HUES64 (cell line): ENCODE measurements at regions not wholly inside any gene's neighbourhood (a gene's known extent, or its start where the extent isn't known, plus 50 kb on each side); places are given as distances from the start of the nearest gene placed in this dataset.
"Not testable (repeated sequence)": the region's sequence is repeated elsewhere in the genome, so short reads cannot be mapped to it uniquely, and the experiment has no call there.

Experiments used
- H3K27ac ChIP-seq: 2 replicates; pipeline ENCODE4 v1.7.0; 2013; ENCODE audit warnings: low read depth, low read length, inconsistent platforms
- H3K27me3 ChIP-seq: 2 replicates; pipeline ENCODE4 v1.6.1; 2013; ENCODE audit warnings: mild to moderate bottlenecking, low read length; ENCODE audit not compliant: insufficient read depth
- H3K36me3 ChIP-seq: 2 replicates; pipeline ENCODE4 v1.6.1; 2013; ENCODE audit warnings: mild to moderate bottlenecking, low read length; ENCODE audit not compliant: insufficient read depth
- H3K4me1 ChIP-seq: 2 replicates; pipeline ENCODE4 v1.6.1; 2013; ENCODE audit warnings: mild to moderate bottlenecking, low read length, moderate library complexity; ENCODE audit not compliant: insufficient read depth
- H3K4me3 ChIP-seq: 2 replicates; pipeline ENCODE4 v1.5.1; 2013; ENCODE audit warnings: mild to moderate bottlenecking, low read length, moderate library complexity
- H3K9ac ChIP-seq: 2 replicates; pipeline ENCODE4 v1.6.1; 2013; ENCODE audit warnings: mild to moderate bottlenecking, low read depth, low read length
- H3K9me3 ChIP-seq: 2 replicates; pipeline ENCODE4 v1.6.1; 2013; ENCODE audit warnings: low read depth, low read length; ENCODE audit not compliant: insufficient read depth
- WGBS: fragments of 150-250, 120-280 bp; methylation state at CpG from one replicate; pipeline ENCODE4 v1.1.7; 2013; ENCODE audit warnings: missing lambda C conversion rate; 5-methylcytosine and 5-hydroxymethylcytosine counted together

DNA sequence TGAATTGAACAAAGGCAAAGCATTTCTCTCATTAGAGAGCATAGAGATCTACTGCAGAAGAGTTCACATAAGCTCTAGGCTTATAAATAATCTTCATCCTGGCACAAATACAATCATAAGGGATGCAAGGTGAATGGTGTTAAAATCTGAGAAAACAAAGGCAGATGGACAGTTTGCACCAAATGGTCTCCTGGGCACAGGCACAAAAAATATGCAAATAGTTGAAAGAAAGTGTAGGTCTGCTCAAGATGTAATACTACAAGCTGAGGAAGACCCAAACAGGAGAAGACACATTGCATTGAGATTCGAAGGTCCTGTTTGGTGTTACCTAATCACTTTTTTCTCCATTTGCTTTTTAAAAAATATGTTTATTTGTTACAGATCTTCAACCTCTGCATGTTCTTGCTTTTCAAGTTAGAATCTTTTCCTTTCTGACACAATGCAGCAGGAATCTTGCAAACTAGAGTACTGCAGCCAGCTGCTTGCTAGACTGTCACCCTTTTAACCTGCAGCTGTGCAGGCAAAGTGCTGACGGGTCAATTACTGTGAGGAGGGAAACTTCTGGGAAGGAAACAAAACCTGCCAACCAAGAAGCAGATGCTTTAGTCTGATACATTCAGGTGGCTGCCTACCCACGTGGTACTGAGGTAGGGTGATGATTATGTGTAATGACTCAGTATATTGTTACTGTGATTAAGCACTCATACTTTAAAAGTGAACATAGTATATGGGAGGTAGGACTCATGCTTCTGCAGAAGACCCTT lies 1048.6 kb upstream of the SEMA6A start:
- no peak overlapping the region for H3K27ac ChIP-seq
- WGBS, result 74% methylated on average over 3 of the region's 3 CpGs

DNA sequence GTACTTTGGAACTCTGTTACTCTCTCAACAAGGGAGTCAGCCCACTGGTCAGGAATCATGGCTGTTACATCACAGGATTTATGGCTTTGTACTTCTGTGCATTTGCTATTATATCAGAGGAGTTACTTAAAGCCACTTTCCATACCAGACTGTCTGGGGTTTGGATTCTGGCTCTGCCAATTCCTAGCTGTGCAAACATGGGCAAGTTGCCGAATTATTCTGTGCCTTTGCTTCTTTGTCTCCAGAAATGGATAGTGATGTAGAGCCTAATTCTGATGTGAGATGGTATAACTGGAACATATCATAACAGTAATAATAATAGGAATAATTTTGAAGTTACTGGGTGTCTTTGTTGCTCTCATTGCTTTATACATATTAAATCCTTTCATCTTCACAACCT lies 1047.3 kb upstream of the SEMA6A start:
- Histone ChIP-seq H3K36me3 (no peaks in the 10 kb centered on the region), H3K4me3 (no peak overlapping the region), H3K4me1 (no peaks in the 10 kb centered on the region), H3K9ac (no peak overlapping the region), H3K9me3 (0 out of 2 replicates have a peak, but pooled peaks cover 6% of the 10 kb centered on the region), H3K27ac (no peak overlapping the region), H3K27me3 (no peaks in the 10 kb centered on the region)
- 100% methylated on average over 1 of the region's 1 CpG for WGBS

More for the DNA sequence above, 1048.6 kb upstream of the SEMA6A start:
- H3K36me3 ChIP-seq, result no peaks in the 10 kb centered on the region
- no peaks in the 10 kb centered on the region for H3K27me3 ChIP-seq
- no peak overlapping the region for H3K9ac ChIP-seq
- 0 out of 2 replicates have a peak, but pooled peaks cover 6% of the 10 kb centered on the region for H3K9me3 ChIP-seq
- H3K4me3 ChIP-seq, result no peak overlapping the region
- H3K4me1 ChIP-seq, result no peaks in the 10 kb centered on the region

DNA sequence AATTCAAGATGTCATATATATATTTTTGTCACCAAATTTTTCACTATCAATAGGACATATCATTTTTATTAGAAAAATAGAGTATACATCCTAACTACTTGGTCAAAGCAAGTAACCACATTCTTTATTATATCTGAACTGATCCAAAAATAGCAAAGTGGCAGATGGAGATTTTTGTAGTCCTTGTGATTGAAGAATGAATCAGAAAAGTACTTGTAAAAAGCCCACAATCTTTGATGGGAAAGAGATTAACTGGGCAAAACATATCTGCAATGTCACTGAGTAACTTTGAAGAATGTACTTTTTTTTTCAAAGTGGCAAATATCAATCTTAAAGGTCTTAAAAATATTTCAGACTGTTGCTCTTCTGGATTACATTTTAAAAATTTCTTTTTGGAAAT lies 1040.6 kb upstream of the SEMA6A start:
- no peaks in the 10 kb centered on the region for H3K4me1 ChIP-seq
- H3K36me3 ChIP-seq, result no peaks in the 10 kb centered on the region

DNA sequence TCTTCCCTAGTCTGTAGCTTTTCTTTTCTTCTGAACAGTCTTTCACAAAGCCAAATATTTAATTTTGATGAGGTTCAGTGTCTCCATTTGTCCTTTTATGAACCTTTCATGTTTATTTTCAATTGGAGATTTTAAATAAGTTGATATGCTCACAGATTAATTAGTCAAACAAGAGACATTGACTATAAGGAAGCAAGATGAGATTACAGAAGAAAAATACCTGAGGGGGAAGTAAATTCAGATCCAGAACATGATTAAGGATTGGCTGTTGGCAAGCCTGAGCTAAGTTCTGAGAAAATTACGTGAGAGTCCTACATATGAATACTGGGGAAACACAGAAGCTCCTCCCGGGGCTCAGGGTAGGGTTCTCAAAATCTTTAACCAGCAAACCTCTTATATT lies 1039.8 kb upstream of the SEMA6A start:
- H3K27ac ChIP-seq, result no peak overlapping the region

More for the DNA sequence above, 1040.6 kb upstream of the SEMA6A start:
- H3K4me3 ChIP-seq, result no peak overlapping the region
- H3K9ac ChIP-seq, result no peak overlapping the region
- no peaks in the 10 kb centered on the region for H3K27me3 ChIP-seq
- 0 out of 2 replicates have a peak, but pooled peaks cover 4% of the 10 kb centered on the region for H3K9me3 ChIP-seq
- no peak overlapping the region for H3K27ac ChIP-seq

DNA sequence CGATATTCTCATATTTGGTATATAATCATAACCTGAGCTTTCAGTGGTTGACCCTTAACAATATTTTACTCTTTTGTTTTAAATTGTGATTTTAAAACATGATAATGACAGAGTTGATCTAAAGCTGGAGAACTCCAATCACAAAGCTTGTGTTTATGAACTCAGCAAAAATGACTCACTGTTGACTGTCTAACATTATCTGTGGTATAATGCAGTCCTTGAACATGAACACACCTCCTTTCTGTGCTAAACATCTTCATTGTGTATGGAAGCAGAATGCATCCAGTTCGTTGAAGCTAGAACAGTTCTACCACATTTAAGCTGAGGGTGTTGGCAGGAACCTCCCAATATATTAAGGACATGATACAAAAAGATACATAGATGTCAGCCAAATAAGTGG lies 1030.2 kb upstream of the SEMA6A start:
- 94% methylated on average over 2 of the region's 2 CpGs for WGBS
- no peaks in the 10 kb centered on the region for H3K9me3 ChIP-seq

More for the DNA sequence above, 1039.8 kb upstream of the SEMA6A start:
- Histone ChIP-seq H3K4me3 (no peak overlapping the region), H3K4me1 (no peaks in the 10 kb centered on the region), H3K9ac (no peak overlapping the region), H3K36me3 (no peaks in the 10 kb centered on the region), H3K27me3 (no peaks in the 10 kb centered on the region), H3K9me3 (no peaks in the 10 kb centered on the region)
- WGBS, result 100% methylated on average over 1 of the region's 2 CpGs

DNA sequence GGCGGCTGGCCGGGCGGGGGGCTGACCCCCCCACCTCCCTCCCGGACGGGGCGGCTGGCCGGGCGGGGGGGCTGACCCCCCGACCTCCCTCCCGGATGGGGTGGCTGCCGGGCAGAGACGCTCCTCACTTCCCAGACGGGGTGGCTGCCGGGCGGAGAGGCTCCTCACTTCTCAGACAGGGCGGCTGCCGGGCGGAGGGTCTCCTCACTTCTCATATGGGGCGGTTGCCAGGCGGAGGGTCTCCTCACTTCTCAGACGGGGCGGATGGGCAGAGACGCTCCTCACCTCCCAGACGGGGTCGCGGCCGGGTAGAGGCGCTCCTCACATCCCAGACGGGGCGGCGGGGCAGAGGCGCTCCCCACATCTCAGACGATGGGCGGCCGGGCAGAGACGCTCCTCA lies 1025.2 kb upstream of the SEMA6A start:
- H3K4me3 ChIP-seq, H3K36me3 ChIP-seq, H3K9ac ChIP-seq, H3K9me3 ChIP-seq, H3K27ac ChIP-seq, H3K27me3 ChIP-seq, H3K4me1 ChIP-seq: not testable (repeated sequence)
- 92% methylated on average over 25 of the region's 36 CpGs for WGBS

More for the DNA sequence above, 1030.2 kb upstream of the SEMA6A start:
- no peak overlapping the region for H3K27ac ChIP-seq
- H3K4me1 ChIP-seq, result no peaks in the 10 kb centered on the region
- no peak overlapping the region for H3K9ac ChIP-seq
- H3K27me3 ChIP-seq, result no peaks in the 10 kb centered on the region
- no peaks in the 10 kb centered on the region for H3K36me3 ChIP-seq
- no peak overlapping the region for H3K4me3 ChIP-seq

DNA sequence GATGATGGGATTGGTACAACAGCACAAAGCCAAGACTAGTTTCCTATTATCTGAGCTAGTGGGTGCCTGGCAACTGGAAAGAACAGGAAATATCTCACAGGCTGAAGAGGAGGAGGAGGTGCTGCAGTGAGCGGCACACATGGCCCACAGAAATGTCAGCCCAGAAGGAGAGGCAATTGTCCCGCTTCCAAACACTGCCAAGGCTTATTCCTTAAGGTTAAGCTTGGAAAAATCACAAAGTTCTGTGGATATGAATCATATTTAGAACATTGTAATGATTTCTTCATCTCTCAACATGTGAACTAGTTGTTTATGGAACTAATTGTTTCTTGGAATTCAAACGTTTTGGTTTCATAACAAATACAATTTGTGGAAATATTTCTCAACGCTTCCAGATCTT lies 1019.5 kb upstream of the SEMA6A start:
- Histone ChIP-seq H3K4me3 (no peak overlapping the region), H3K9me3 (no peaks in the 10 kb centered on the region), H3K36me3 (no peaks in the 10 kb centered on the region), H3K9ac (no peak overlapping the region), H3K27ac (no peak overlapping the region), H3K27me3 (no peaks in the 10 kb centered on the region), H3K4me1 (no peaks in the 10 kb centered on the region)
- WGBS, result 96% methylated on average over 4 of the region's 4 CpGs

DNA sequence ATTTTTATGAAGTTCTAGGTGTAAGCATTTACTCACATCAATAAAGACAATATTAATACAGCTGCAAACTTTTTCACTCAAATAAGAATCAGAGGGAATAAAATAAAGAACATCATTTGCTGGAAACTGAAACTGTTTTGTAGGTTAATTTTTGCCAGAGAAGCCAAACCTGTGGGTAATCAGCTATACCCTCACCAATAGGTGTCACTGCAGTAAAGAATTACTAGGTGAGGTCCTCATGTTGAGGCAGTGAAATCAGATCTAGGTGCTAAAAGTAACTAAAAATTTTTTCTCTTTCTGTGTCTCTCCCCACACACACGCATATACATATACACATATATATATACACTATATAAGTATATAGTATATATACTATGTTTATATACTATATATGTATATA lies 1016.3 kb upstream of the SEMA6A start:
- no peak overlapping the region for H3K9ac ChIP-seq
- WGBS, result no CpG with 5 or more reads among the region's 1 CpG
- H3K4me3 ChIP-seq, result no peak overlapping the region
- no peaks in the 10 kb centered on the region for H3K27me3 ChIP-seq
- no peaks in the 10 kb centered on the region for H3K36me3 ChIP-seq
- peaks cover 8% of the 10 kb centered on the region; the same call in 1 of the 2 replicates for H3K4me1 ChIP-seq
- H3K9me3 ChIP-seq, result no peaks in the 10 kb centered on the region
- H3K27ac ChIP-seq, result no peak overlapping the region

DNA sequence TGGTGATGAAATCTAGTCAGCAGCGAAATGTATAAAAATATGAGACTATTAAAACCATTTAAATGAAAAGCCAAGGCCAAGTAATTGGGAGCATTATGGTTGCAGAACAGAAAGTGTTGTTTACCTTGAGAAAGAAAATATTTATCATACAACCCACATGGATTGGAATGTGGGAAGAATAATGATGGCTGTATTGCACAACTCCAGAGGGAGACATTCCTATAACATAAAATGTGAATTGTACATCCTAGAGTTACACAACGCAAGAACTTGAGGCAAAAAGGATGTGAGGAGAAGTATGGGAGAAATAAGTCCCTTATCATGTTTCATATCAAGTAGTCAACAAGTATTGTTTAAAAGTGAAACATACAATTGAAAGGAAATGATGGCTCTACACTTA lies 1014.0 kb upstream of the SEMA6A start:
- Histone ChIP-seq H3K9ac (no peak overlapping the region), H3K9me3 (no peaks in the 10 kb centered on the region), H3K4me1 (peaks cover 8% of the 10 kb centered on the region; the same call in 1 of the 2 replicates), H3K27ac (no peak overlapping the region), H3K36me3 (no peaks in the 10 kb centered on the region), H3K27me3 (no peaks in the 10 kb centered on the region), H3K4me3 (no peak overlapping the region)
- WGBS, result 56% methylated on average over 1 of the region's 2 CpGs

DNA sequence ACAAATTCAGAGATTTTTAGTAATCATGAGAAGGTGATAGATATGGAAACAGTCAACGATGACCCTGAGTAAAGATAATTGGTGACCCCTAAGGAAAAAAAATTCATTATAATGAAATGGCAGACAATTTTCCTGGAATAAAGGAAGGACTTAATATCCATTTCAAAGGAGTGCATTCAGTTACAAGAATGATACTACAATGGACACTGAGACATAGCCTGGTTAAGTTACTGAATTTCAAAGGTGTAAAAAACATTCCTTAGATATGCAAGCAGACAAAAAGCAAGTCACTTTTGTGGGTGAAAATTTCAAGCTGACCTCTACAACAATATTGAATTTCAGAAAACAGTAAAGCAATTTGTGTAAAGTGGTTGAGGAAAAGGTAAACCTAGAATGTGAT lies 1012.5 kb upstream of the SEMA6A start:
- Histone ChIP-seq H3K9me3 (no peaks in the 10 kb centered on the region), H3K27me3 (no peaks in the 10 kb centered on the region), H3K4me1 (peaks cover 8% of the 10 kb centered on the region; the same call in 1 of the 2 replicates), H3K4me3 (no peak overlapping the region), H3K27ac (no peak overlapping the region), H3K9ac (no peak overlapping the region), H3K36me3 (no peaks in the 10 kb centered on the region)
- 100% methylated on average over 1 of the region's 1 CpG for WGBS

DNA sequence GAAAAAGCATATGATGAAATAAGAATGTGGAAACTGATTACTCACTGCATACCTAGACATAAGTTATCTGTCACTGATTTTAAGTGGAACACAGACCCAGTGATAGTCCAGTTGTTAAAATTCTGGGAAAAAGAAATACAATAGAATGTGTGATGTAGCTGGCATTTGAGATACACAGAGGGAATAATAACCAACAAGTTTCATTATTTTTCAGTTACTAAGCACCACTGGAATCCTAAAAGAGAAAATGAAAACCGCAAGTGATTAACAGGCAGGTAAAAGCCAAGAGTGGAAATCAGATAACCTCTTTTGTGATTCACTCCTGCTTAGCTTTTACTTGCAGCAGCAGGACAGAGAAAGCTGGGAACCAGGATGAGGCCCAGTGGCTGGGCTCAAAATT lies 994.0 kb upstream of the SEMA6A start:
- H3K27me3 ChIP-seq, result no peaks in the 10 kb centered on the region
- no peak overlapping the region for H3K27ac ChIP-seq
- H3K36me3 ChIP-seq, result no peaks in the 10 kb centered on the region
- H3K9ac ChIP-seq, result no peak overlapping the region
- H3K4me3 ChIP-seq, result no peak overlapping the region
- 81% methylated on average over 1 of the region's 1 CpG for WGBS
- H3K4me1 ChIP-seq, result no peaks in the 10 kb centered on the region
- no peaks in the 10 kb centered on the region for H3K9me3 ChIP-seq

DNA sequence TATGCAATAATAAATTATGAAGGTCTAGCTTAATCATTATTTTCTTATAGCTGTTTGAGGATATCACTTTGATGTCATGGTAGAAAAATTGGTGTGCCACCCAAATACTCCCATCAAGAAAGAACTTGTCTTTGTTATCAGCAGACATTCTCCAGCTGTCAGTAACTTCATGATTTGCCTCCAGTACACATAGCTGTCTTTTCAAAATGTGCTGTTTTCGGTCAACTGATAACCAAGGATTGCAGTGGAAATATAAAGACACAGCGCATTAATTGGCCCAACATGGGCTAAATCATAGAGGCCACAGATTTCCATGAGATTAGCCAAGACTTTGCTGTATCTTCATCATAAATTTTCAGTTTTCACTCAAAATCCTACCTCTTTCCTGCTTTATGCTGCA lies 993.5 kb upstream of the SEMA6A start:
- no peaks in the 10 kb centered on the region for H3K36me3 ChIP-seq
- H3K9me3 ChIP-seq, result no peaks in the 10 kb centered on the region
- H3K27ac ChIP-seq, result no peak overlapping the region
- H3K9ac ChIP-seq, result no peak overlapping the region
- 97% methylated on average over 2 of the region's 2 CpGs for WGBS
- no peak overlapping the region for H3K4me3 ChIP-seq
- H3K27me3 ChIP-seq, result no peaks in the 10 kb centered on the region
- H3K4me1 ChIP-seq, result no peaks in the 10 kb centered on the region
